ENCODE measurements at regions not wholly inside any gene's neighbourhood (a gene's known extent, or its start where the extent isn't known, plus 50 kb on each side); places are given as distances from the start of the nearest gene placed in this dataset.

DNA sequence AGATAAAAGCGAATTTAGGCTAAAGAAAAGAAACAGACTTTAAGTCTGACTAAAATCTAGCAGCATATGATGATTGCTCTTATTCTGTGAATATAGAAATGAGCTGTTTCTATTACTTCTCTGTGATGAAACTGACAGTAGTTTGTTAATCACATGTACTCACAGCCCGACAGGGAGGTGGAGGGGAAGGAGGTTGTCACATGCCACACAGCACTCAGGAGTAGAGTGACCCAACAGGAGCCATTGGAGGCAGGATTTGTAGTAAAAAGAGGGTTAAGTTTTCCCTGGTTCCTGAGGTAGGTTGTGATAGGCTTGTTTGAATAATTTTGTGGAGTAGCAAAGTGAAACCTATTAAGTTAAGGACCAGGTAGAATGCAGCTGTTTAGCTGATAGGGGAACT lies 495.9 kb downstream of the CENPC start:
- no peak for TF ChIP-seq CTCF (IDR thresholded peaks at IDR 0.05)
- no peak for TF ChIP-seq POLR2A (IDR thresholded peaks at IDR 0.05; ENCODE audit: low read depth)

Measured in esophagus muscularis mucosa (tissue), 3 donors.